D721Med (cell line): ENCODE measurements at regions not wholly inside any gene's neighbourhood (a gene's known extent, or its start where the extent isn't known, plus 50 kb on each side); places are given as distances from the start of the nearest gene placed in this dataset.
"Not testable (repeated sequence)": the region's sequence is repeated elsewhere in the genome, so short reads cannot be mapped to it uniquely, and the experiment has no call there.

Experiments
- DNase-seq: peaks from one replicate; pipeline ENCODE4 v3.0.0; 2011; ENCODE audit warnings: low spot score; ENCODE audit not compliant: insufficient read length
- FAIRE-seq: peaks from 2 replicates; lab custom pipeline; 2011; peaks lifted over from hg19 to GRCh38; lab: Jason Lieb, UNC
- TF ChIP-seq, protein P1 (sequence below): IDR thresholded peaks from 2 replicates; pipeline ENCODE4 v1.5.1; 2012; ENCODE audit warnings: mild to moderate bottlenecking, control low read depth; ENCODE audit not compliant: insufficient read depth; ENCODE audit errors: missing control alignments

DNA sequence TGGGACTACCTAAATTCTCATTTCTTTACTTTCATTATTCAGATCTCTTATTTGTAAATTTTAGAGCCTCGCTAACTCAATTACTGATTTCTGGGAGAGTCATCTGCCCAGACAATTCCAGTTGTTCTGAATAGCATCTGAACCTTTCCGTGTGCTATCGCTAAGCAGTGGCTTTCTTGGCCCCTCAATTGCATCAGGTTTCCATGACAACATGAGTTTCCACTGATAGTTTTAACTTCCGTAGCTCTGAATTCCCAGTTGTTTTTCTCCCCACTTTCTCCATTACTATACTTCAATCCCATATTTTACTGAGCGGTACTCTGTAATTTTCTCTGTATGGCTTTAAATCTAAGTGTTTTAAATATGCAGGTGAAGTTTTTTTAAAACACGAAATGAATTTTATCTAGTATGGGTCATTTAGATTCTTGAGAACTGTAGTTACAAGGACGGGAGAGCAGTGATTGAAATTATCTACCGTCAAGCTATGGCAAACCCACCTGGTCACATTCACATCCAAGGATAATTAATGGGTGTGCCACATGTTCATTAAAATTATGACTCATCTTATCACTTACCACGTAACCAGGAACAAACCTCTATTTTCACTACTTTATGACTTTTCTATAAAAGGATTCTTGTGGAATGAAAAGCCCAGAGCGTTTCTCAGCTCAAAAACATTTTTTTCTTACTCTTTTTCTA, 223.5 kb upstream of the PCSK5 start:
- DNase-seq (no peak), FAIRE-seq (no peak)

DNA sequence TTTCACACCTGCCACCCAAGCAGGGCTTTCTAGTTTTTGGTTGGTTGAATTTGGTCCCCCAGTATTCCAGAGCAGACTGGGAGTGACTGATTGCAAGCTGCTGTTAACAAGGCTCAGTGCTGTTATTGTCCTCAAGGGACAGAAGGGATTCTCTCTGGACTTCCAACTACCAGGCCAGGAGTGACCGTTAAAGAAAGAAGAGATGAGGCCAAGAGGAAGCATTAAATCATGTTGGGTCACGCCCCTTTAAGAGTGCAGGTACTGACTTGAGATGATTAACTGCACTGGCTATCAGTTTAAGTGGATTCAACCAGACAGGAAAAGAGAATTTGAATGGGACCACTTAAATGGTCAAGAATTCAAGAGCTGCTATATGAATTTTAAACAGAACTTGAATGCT, 220.8 kb upstream of the PCSK5 start:
- no peak for FAIRE-seq
- TF ChIP-seq, protein P1, sequence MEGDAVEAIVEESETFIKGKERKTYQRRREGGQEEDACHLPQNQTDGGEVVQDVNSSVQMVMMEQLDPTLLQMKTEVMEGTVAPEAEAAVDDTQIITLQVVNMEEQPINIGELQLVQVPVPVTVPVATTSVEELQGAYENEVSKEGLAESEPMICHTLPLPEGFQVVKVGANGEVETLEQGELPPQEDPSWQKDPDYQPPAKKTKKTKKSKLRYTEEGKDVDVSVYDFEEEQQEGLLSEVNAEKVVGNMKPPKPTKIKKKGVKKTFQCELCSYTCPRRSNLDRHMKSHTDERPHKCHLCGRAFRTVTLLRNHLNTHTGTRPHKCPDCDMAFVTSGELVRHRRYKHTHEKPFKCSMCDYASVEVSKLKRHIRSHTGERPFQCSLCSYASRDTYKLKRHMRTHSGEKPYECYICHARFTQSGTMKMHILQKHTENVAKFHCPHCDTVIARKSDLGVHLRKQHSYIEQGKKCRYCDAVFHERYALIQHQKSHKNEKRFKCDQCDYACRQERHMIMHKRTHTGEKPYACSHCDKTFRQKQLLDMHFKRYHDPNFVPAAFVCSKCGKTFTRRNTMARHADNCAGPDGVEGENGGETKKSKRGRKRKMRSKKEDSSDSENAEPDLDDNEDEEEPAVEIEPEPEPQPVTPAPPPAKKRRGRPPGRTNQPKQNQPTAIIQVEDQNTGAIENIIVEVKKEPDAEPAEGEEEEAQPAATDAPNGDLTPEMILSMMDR, result no peak

More for the DNA sequence above, 223.5 kb upstream of the PCSK5 start:
- TF ChIP-seq, protein P1, result no peak

DNA sequence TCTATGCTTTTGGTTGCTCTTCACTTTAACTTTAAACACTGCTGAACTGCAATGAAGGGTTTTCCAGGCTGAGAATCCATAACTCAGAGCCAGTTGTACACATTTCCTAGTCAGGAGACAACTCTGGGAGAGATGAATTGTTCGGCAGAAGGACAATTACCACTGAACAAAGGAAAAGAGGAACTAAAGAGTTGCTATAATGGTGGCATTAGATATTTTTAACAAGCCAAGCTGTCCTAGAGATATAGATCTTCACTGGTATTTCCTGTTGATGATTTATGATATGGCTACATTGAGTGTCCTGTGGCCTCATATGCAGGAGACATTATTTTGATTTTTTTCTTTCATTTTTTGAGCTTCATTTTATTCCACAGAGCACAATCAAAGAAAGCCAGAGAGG, 219.1 kb upstream of the PCSK5 start:
- FAIRE-seq (no peak), DNase-seq (no peak)
- TF ChIP-seq, protein P1, result no peak

More for the DNA sequence above, 220.8 kb upstream of the PCSK5 start:
- DNase-seq, result no peak

DNA sequence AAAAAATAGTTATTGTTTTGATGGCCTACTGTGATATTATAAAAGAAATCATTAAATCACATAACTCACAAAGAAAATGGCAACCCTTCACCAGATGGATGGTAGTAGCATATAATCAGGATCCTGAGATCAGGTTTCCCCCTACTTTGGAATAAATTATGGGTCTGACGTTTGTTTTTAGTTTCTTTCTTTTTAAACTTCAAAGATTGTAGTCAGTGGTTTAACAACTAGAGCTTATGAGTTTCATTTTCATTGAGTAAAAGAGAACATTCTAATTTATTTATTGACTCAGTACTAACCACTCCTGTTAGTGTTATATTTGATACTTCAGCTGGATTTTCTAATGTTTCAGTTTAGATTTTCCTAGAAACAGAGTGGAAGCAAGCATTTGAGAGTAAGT, 218.0 kb upstream of the PCSK5 start:
- DNase-seq, result no peak
- FAIRE-seq, result no peak
- TF ChIP-seq, protein P1, result no peak

DNA sequence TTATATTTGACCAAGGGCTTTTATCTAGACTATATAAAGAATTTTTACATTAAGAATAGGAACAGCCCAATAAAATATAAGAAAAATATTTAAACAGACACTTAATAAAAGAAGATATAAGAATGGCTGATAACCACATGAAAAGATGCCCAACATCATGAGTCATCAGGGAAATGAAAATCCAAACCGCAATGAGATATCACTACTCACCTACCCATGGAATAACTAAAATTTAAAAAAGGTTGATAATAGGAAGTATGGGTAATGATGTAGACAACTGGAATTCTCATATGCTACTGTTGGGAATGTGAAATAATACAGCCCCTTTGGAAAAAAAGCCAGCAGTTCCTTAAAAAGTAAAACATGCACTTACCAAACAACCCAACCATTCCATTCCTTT, 206.9 kb upstream of the PCSK5 start:
- DNase-seq, result no peak
- TF ChIP-seq, protein P1, result no peak
- FAIRE-seq, result no peak

DNA sequence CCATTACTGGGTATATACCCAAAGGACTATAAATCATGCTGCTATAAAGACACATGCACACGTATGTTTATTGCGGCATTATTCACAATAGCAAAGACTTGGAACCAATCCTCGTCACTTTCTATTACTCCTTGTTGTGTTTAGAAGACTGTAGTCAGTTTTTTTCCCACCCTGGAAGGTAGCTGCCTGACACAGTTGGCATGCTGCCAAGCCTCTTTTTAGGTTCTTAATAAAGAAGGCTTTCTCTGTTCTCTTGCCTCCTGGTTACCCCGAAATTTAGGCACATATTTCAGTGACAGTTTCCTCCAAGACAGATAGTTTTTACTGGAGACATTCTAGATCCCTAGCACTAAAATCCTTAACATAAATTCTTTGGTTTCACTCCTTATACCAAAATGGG, 205.4 kb upstream of the PCSK5 start:
- TF ChIP-seq, protein P1, result no peak
- FAIRE-seq (no peak), DNase-seq (no peak)

DNA sequence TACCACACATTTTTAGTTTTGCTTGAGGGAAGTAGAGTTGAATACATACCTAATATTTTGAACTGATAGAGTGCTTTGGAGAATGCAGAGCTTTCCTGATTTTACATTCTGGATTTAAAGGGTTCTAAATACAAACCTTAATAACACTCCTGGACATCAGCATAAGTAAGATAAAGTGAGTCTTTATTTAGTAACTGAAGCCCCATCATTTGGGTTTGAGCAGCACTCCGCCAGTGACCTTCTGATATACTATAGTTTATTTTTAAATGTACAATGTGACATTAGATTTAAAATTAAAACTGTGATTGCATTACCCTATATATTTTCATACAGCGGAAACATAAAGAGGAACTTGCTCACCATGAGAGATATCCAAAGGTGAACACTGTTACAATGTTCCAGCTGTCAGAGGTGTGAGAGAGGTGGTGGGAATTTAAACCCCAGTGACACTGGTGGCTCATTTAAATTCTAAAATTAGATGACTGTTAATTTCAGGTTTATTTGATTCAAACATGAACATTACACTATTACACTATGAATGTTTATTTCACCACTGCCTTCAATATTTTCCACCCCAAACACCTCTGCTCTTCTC, 203.0 kb upstream of the PCSK5 start:
- TF ChIP-seq, protein P1, result no peak
- DNase-seq (no peak), FAIRE-seq (no peak)

DNA sequence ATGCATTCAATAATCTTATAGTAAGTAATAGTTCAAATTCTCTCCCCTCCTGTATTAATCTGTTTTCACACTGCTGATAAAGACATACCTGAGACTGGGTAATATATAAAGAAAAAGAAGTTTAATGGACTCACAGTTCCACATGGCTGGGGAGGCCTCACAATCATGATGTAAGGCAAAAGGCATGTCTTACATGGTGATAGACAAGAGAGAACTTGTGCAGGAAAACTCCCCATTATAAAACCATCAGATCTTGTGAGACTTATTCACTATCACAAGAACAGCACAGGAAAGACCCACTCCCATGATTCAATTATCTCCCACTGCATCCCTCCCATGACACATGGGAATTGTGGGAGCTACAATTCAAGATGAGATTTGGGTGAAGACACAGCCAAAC, 199.9 kb upstream of the PCSK5 start:
- not testable (repeated sequence) for FAIRE-seq, DNase-seq
